Esophagus muscularis mucosa (tissue), 2 donors: ENCODE measurements at regions not wholly inside any gene's neighbourhood (a gene's known extent, or its start where the extent isn't known, plus 50 kb on each side); places are given as distances from the start of the nearest gene placed in this dataset.

Source experiments
- POLR2A ChIP-seq: fragments of 450-650 bp; IDR thresholded peaks from one replicate; pipeline ENCODE4 v1.6.1; 2017; ENCODE audit warnings: antibody characterized with exemption, moderate library complexity, mild to moderate bottlenecking, low read depth
- POLR2AphosphoS5 ChIP-seq, 2 donors: sonication (generic); formaldehyde crosslinking; IDR thresholded peaks; one replicate each; pipeline ENCODE4 v1.6.1; 2017; ENCODE audit warnings: antibody characterized with exemption in 2 of 2

- TF ChIP-seq POLR2A (no peak), POLR2AphosphoS5 (IDR thresholded peaks at IDR 0.05) (no peak)
Measured at GRCh38 chr10:92789067-92789466, 59.3 kb upstream of the EXOC6 start.
